Fibroblast of skin of left biceps (primary cell): ENCODE measurements at regions not wholly inside any gene's neighbourhood (a gene's known extent, or its start where the extent isn't known, plus 50 kb on each side); places are given as distances from the start of the nearest gene placed in this dataset.
"Not testable (repeated sequence)": the region's sequence is repeated elsewhere in the genome, so short reads cannot be mapped to it uniquely, and the experiment has no call there.

Source experiments
- DNase-seq, 2 experiments: peaks; one replicate each; pipeline ENCODE4 v3.0.0-alpha.2; 2013; ENCODE audit warnings: low read depth in 2 of 2

- no peak for DNase-seq
Observed at GRCh38 chr4:184907216-184907615, 81.4 kb upstream of the ACSL1 start.

GRCh38 chr4:184907810-184908209 lies 82.0 kb upstream of the ACSL1 start:
- DNase-seq: no peak

DNA sequence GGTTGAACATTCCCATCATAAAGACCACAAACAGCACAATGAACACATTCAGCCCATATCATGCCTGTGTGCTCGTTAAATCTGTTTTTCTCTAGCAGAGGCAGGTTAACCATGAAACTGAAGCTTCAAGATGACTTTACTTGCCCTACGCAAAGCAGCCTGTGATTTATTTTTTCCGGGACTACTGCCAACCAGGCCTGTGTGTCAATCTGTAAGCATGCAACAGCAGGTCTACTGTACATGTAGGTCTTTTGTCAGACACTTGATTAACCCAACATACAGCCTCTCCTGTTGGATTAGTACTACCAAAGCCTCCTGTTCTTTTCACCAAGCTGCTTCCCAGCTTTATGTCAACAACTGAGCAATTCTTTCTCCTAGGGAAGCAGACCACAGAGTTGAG lies 85.5 kb upstream of the ACSL1 start:
- peak; percentile 0 to 2 for DNase-seq

DNA sequence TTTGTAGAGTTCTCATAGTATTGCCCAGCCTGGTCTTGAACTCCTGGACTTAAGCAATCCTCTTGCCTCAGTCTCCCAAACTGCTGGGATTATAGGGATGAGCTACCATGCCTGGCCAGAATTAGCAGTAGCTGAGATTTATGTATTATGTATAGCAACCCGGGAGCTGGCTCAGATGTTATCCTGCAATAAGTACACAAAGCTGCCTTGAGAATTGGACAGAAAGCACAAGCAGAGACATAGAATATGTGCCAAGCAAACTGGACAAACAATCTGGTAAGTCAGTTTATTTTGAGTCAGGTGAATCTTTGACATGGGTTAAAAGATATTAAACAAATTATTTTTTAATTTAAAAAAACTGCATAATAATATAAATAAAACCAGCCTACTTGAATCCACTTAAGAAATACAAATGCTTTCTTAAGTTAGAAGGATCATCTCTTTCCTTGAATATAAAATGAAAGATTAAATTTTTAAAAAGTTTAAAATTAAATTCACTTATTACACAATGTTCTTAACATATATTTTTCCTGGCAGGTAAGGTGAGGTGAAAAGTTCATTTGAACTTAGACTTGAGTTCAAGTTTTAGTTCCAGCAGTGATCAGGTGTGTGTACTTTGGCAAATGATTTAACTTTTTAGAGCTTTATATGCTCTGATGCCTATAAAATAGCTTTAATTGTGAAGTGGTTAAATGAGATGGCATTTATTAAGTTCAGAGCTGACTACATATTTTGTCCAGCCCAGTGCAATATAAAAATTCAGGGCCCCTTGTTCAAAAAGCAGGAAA lies 87.8 kb upstream of the ACSL1 start:
- DNase-seq: no peak

GRCh38 chr4:184918799-184919198 lies 93.0 kb upstream of the ACSL1 start:
- not testable (repeated sequence) for DNase-seq

DNA sequence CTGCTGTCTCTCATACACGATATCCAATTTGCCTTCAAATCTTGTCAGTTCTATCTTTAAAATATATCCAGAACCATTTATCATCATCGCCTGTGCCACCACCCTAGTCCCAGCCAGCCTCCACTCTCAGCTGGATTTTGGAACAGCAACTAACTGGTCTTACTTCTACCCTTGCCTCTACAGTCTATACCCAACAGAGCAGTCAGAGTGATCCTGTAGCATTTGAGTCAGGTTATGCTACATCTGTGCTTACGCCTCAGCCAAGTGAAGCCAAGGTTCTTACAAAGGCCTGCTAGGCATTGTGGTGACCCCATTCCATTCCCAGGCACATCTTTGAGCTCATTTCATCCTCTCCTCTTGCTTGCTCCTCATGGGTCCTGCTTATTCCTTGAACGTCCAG lies 95.7 kb upstream of the ACSL1 start:
- no peak for DNase-seq

DNA sequence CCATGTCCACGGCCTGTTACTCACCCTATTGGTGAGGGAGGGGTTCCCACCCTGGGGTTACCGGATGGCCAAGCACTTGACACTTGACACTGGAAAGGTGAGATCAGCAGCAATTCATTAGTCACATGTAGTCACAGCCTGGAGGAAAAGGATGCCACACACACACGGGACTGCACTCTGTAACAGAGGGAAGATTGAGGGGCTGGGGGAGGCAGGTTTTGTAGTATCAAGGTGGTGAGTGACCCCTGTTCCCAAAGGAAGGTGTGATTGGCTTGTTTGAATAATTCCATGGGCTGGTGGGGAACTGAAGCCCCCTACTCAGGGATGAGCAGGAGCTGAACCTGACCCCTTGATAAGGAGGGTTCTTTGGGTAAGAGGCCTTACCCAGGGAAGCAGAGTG lies 96.0 kb upstream of the HELT start:
- no peak for DNase-seq

DNA sequence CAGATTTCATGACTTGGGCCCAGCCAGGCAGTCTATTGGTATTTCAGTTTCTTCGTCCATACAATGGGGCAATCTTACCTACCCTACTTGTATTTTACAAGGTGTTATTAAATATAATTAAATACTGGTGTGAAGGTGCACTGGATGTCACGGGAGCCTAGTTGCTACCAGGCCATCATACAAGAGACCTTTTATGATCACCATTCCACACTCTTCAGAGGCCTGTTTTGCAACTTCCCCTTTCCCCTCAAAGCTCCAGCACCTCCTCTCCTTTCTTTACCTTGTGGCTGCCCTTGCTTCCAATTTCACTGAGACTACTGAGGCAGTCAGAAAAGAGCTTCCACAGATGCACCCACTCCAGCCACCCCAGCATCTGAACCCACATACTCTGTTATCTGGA lies 93.8 kb upstream of the HELT start:
- DNase-seq: no peak

- no peak for DNase-seq
Observed at GRCh38 chr4:184929476-184929875, 88.8 kb upstream of the HELT start.

GRCh38 chr4:184930026-184930425 lies 88.3 kb upstream of the HELT start:
- DNase-seq: no peak

GRCh38 chr4:184932343-184932742 lies 85.9 kb upstream of the HELT start:
- no peak for DNase-seq

DNA sequence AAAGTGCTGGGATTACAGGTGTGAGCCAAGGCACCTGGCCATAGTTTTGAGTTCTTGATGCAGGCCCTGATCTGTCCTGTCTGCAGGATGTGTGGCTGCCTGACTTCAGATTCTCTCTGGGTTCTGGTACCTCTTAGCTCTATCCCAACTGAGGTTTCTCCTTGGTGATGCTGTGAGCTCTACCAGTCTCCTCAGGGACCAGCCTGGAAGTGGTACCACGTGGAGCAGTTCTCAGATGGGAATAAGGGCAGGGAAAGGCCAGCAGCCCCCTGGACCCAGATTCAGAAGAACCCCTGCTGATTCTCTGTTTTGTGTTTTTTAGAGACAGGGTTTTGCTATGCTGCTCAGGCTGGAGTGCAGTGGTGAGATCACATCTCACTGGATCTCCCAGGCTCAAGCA lies 85.0 kb upstream of the HELT start:
- DNase-seq: no peak

DNA sequence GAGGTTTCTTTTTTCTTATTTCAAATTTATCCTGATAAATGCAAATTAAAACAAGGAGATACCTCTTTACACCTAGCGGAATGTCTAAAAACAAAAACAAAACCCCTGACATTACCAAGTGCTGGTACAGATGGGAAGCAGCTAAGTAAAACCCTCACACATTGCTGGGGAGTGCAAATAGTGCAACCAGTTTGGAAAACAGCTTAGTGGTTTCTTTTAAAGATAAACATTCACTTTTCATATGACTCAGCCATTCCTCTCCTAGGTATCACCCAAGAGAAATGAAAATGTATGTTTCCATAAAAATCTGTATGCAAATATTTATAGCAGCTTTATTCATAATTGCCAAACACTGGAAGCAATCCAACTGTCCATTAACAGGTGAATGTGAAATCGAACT lies 84.1 kb upstream of the HELT start:
- no peak for DNase-seq

- DNase-seq: no peak
Observed at GRCh38 chr4:184934961-184935360, 83.3 kb upstream of the HELT start.

GRCh38 chr4:184936071-184936470 lies 82.2 kb upstream of the HELT start:
- DNase-seq: no peak

DNA sequence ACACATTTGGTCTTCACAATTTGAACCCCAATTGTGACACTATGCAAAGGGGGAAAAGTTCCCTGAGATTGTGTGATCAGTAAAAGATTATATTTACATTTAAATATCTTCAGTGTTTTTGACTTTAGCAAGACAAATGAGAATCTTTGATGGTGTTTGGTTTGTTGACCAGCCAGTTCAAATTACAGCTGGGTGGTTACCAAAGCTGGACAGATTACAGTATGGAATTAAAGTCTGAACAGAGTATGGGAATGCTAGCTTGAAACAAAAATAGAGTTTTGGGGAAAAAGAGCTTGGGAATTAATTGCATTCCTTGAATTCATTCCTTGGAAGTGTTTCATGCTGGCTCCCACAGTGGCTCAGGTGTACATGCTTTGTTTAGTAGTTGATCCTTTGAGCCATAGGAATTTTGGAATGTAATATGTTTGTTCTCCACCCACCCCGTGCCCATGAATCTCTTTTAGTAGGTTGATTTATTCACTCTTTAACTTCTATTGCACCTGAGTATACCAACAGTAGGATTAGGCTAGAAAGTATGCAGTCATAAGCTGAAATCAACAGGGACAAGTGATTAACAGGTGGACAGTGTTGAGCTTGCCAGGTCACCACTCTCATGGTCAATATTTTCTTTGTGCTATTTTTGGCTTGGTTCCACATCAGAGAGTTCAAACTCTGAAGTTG lies 81.1 kb upstream of the HELT start:
- no peak for DNase-seq

GRCh38 chr4:184937745-184938144 lies 80.5 kb upstream of the HELT start:
- DNase-seq: no peak

GRCh38 chr4:184938871-184939270 lies 79.4 kb upstream of the HELT start:
- no peak for DNase-seq

GRCh38 chr4:184939978-184940377 lies 78.3 kb upstream of the HELT start:
- no peak for DNase-seq

DNA sequence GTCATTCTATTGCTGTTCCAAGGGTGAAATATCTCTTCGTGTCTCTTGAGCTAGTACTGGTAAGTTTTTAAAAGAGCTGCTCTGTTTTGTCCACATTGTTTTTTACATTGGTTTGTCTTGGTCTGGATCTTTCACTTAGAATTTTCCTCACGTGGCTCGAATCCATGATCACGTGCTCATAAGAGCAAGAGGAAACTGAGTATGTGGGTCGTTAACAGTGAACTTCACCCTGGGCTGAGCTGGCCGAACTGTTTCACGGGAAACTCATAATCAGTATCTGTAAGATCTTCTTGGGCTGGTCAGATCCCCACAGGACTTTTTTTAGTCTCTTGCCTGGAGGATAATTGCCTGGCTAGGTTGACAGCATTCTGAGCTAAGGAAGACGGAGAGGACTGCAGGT lies 77.8 kb upstream of the HELT start:
- no peak for DNase-seq

DNA sequence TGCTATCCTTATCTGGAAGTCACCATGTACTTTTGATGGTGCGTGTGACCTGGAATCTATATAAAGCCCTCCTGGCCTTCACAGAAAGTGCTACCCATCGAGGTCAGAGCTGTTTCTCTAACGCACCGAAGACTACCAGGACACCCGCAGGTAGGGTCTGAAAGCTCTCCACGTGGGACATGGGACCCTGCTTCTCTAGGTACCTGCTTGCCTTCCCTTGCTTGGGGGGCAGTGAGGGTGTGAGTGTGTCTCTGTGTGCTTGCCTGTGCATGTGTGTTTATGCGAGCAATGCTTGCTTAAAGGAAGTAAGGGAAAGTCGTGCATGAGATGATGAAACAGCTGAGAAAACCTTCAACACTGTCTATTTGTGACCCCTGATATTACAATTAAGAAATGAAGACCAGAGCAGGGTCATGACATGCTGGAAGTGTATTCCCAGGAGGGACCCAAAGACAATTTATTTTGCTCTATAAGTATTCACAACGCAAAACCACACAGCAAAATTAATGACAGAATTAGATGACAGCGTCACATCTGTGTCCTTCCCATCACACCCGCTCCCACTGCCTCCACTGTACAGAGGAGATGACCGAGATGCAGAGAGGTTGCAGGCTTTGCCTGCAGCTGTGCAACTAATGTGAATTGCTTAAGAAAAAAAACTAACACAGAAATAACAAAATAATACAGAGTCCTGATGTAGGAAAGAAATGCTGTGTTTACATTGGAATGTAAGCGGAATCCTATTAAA lies 76.4 kb upstream of the HELT start:
- DNase-seq: no peak

DNA sequence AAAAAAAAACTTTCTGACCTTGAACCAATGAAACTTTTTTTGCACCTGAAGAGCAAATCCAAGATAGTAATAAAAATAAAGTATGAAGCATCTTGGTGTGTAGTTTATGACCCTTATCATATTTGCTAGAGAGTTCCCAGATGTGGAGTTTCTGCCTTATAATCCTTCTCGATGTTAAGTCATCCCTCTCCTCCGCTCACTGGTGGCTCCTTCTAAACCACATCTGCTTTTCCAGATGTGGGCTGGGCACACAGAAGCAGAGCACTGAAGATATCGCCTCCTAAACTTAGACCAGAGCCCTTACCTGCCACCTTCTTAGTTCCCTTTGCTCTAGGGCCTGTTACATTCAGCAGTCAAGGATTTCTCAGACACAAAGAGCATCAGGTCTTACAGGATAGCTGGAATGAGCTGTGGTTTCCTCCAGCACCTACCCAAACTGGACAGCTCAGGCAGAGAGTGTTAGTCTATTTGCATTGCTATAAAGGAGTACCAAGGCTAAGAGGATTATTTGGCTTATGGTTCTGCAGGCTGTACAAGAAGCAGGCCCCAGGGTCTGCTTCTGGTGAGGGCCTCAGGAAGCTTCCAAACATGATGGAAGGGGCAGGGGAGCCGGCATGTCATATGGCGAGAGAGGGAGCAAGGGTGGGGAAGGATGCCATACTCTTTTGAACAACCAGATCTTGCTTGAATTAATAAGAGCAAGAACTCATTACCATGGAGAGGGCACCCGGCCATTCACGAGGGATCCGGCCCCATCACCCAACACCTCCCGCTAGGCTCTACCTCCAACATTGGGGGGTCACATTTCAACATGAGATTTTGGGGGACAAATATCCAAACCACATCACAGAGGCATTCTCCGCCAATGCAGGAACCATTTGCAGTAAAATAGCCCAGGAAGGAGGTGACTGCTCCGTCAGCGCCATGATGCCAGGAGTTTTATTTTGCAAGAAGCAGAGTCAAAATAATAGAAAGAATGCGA lies 75.6 kb upstream of the HELT start:
- DNase-seq: no peak
